Left cardiac atrium (tissue), 4 donors: ENCODE measurements at regions not wholly inside any gene's neighbourhood (a gene's known extent, or its start where the extent isn't known, plus 50 kb on each side); places are given as distances from the start of the nearest gene placed in this dataset.

ENCODE experiments used
- ATAC-seq, 2 donors: fragments of 200-7000 bp; cut with Tn5 transposase; one replicate each; pipeline ENCODE4 v1.9.1; 2020; ENCODE audit warnings: mild to moderate bottlenecking in 2 of 2, moderate library complexity in 2 of 2
- DNase-seq: peaks from one replicate; pipeline ENCODE4 v3.0.0-alpha.2; 2020
- intact Hi-C, 2 donors: fragments of 100-400 bp; cut with DNase I; formaldehyde crosslinking; loops; one replicate each; pipeline versions ENCODE4 v1.14.1 to v1.15.1; 2022 to 2023
- donor health status: DM: no; HTN: yes; CAD: no.
- donor health status: DM: no; HTN: yes; CAD: no; lungs with severe emphysema.
- donor health status: DM: yes; HTN: yes; CAD: no.
- donor health status: Dilated cardiomyopathy.

- no peak for DNase-seq
- intact Hi-C loops: loop anchor here (10.0 kb wide), 2 partner anchors 117 to 1027 kb away; partner anchors contain the start of gene GYPC (in 1 of the 2)
- no peak for ATAC-seq
These were observed 115.7 kb downstream of the GYPC start for GRCh38 chr2:126771501-126772195.

GRCh38 chr2:126774290-126774689 is 118.3 kb downstream of the GYPC start:
- ATAC-seq (no peak), DNase-seq (no peak)
- intact Hi-C loops: loop anchor here (10.0 kb wide), 2 partner anchors 119 to 1029 kb away; partner anchors contain the start of gene GYPC (in 1 of the 2)

- ATAC-seq (no peak), DNase-seq (no peak)
- intact Hi-C loops: loop anchor here (5.0 to 10.0 kb wide), 4 partner anchors 120 to 1030 kb away; partner anchors contain the start of gene GYPC (in 1 of the 2)
These were observed 118.8 kb downstream of the GYPC start for GRCh38 chr2:126774761-126775160.

DNA sequence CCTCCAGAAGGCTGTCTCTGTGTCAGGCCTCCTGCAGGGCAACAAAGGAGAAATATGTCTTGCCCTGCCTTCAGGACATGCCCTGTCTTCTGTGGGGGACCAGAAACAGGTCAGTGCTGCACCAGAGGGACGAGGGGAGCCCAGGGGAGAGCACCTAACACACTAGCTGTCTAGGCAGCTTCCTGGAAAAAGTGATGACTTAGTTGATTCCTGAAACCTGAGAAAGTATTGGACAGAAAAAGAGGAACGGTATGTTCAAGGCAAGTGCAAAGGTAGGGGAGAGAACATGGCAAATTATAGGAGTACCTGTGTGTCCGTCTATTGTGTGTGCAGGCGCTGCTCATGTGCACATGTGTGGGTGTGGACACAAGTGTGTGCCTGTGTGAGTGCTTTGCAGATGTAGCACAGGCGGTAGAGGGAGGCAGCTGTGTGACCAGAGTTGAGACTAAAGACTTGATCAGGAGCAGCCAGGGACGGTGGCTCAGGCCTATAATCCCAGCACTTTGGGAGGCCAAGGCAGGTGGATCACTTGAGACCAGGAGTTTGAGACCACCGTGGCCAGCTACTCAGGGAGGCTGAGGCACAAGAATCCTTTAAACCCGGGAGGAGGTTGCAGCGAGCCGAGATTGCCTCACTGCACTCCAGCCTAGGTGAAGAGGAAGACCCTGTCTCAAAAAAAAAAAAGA is 119.5 kb downstream of the GYPC start:
- DNase-seq (no peak), ATAC-seq (no peak)
- intact Hi-C loops: loop anchor here (5.0 to 10.0 kb wide), 4 partner anchors 121 to 1031 kb away; partner anchors contain the start of gene GYPC (in 1 of the 2)

- DNase-seq (no peak), ATAC-seq (peak; percentile 3 to 19)
- intact Hi-C loops: loop anchor here (2.0 to 10.0 kb wide), 5 partner anchors 121 to 1031 kb away; partner anchors contain the start of gene GYPC (in 1 of the 2)
These were observed 120.3 kb downstream of the GYPC start for GRCh38 chr2:126776255-126776654.

DNA sequence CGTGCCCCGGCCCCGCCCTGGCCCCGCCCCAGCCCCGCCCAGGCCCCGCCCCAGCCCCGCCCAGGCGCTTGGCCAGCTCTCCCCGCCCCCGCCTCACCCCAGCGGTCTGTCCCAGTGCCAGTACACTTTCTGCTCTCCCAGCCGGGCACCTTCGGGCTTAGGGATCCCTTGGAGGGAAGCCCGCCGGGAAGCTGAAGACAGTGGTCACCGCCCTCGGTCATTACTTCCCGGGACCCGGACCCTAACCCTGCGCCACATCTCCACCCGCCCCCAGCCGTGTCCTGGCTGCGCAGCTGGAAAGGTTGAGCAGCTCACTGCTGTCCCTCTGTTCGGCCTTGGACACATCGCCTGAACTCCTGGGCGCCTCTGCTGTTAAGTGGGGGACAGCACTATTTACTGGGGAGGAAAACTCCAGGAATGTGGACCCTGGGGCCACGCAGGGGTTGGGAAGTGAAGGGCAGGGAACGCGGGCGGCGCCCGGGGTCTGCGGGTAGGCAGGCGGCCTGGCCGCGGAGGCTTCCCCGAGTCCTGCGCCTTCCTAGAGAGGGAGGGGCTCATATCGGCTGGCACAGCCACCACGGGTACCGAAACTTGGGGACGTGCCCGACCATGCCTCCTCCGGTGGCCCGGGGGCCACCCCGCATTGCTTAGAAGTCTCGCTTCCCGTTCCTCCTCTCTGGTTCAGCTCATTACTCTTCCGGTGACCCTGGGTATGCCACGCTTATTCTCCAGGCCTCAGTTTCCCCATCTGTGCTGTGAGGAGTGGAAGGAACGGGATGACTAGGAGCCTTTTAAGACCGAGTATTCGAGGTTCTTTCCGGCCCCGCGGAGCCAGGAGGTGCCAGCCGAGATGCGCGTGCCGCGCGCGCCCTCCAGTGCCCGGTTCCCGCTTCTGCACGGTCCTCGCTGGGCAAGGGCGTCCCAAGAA is 121.0 kb downstream of the GYPC start:
- peak; percentile 85 for DNase-seq

DNA sequence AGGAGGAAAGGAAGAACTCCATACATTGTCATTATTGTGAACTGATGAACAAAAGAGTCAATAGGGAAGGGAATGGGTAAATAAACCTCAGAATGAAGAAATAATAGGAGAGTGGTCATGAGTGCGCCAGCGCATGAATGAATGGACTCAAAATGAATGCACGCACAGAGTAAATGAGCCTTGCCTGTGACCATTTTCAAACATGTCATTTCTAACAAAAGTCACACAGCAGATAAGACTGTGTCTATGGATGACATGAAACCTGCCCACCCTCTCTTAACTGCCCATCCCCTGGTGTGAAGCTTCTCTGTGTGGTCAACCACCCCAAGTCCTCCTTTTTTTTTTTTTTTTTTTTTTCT is 121.1 kb upstream of the TEX51 start:
- ATAC-seq (no peak), DNase-seq (no peak)
- intact Hi-C loops: loop anchor here (2.0 to 10.0 kb wide), 5 partner anchors 123 to 1033 kb away; partner anchors contain the start of gene GYPC (in 1 of the 2)

More for the DNA sequence above, 121.0 kb downstream of the GYPC start:
- intact Hi-C loops: loop anchor here (2.0 to 10.0 kb wide), 5 partner anchors 122 to 1032 kb away; partner anchors contain the start of gene GYPC (in 1 of the 2)
- ATAC-seq: peak; percentile 91 to 95

GRCh38 chr2:126778561-126779501 is 119.9 kb upstream of the TEX51 start:
- DNase-seq: no peak
- intact Hi-C loops: loop anchor here (5.0 to 10.0 kb wide), 4 partner anchors 124 to 1034 kb away; partner anchors contain the start of gene GYPC (in 1 of the 2)
- ATAC-seq: no peak

DNA sequence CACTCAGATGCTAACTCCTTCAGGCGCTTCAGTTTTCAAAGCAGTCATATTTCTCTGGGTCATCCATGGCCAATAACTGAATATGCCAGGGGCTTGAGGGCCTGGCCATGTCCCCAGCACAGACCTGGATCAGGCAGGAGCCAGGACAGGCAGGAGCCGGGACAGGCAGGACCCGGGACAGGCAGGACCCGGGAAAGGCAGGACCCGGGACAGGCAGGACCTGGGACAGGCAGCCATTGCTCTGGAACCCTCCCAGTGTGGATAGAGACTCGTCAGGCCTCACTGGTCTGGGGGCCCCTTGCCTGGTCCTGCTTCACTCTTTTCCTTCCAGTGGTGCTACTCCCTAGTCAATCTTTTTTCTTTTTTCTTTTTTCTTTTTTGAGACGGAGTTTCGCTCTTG is 117.5 kb upstream of the TEX51 start:
- intact Hi-C loops: no loop called here
- DNase-seq (no peak), ATAC-seq (no peak)

DNA sequence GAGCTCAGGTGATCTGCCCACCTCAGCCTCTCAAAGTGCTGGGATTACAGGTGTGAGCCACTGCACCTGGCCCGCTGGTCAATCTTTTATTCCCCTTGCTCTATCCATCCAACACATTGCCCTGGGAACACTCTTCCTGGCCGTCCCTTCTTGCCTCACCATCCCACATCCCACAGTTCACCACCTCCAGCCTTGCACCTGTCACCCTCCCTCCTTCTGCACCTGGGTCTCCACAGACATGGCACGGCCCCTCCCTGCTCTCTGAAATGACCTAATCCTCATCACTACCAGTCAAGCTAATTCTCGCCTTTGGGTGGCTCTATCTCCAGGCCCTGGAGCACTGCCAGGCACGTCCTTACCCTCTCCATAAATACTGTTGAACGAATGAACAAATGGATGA is 116.9 kb upstream of the TEX51 start:
- DNase-seq (no peak), ATAC-seq (no peak)
- intact Hi-C loops: no loop called here

GRCh38 chr2:126782648-126783047 is 116.0 kb upstream of the TEX51 start:
- ATAC-seq (no peak), DNase-seq (no peak)
- intact Hi-C loops: no loop called here

GRCh38 chr2:126783341-126783740 is 115.3 kb upstream of the TEX51 start:
- intact Hi-C loops: no loop called here
- ATAC-seq (no peak), DNase-seq (no peak)

GRCh38 chr2:126784045-126784444 is 114.6 kb upstream of the TEX51 start:
- ATAC-seq (no peak), DNase-seq (no peak)
- intact Hi-C loops: no loop called here

DNA sequence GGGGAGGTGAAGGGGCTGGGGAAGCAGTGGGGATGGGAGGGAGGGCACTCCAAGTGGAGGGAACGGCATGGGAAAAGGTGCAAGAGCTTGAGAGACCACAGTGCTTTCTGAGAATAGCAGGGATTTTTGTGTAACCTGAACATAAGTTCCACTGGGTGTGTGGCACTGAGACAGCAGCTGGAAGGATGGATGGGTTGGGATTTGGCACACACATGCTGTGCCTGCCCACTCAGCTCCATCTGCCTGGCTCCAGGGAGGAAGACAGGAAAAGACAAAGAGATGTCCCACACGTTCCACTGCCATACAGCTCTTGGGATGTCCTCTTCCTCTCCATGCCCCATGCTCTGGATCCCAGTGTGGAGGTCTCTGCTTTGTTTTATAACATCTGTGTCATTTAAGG is 114.1 kb upstream of the TEX51 start:
- DNase-seq (no peak), ATAC-seq (no peak)
- intact Hi-C loops: no loop called here

- intact Hi-C loops: no loop called here
- no peak for ATAC-seq
- no peak for DNase-seq
These were observed 113.5 kb upstream of the TEX51 start for GRCh38 chr2:126785236-126785635.

DNA sequence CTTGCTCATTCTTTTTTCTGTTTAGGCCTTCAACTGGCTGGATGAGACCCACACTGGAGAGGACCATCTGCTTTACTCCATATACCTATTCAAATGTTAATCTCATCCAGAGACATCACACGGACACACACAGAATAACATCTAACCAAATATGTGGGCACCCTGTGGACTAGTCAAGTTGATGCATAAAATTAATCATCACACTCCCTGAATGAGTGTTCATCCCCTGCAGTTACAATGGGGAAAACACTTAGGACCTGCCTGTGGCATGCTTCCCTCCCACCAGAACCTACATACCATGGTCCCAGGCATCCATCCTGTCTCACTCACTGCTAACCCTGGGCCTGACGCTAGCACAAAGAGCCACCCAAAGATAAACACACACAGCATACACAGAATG is 112.8 kb upstream of the TEX51 start:
- ATAC-seq (no peak), DNase-seq (no peak)
- intact Hi-C loops: no loop called here

GRCh38 chr2:126786765-126787164 is 111.9 kb upstream of the TEX51 start:
- DNase-seq (no peak), ATAC-seq (no peak)
- intact Hi-C loops: no loop called here

DNA sequence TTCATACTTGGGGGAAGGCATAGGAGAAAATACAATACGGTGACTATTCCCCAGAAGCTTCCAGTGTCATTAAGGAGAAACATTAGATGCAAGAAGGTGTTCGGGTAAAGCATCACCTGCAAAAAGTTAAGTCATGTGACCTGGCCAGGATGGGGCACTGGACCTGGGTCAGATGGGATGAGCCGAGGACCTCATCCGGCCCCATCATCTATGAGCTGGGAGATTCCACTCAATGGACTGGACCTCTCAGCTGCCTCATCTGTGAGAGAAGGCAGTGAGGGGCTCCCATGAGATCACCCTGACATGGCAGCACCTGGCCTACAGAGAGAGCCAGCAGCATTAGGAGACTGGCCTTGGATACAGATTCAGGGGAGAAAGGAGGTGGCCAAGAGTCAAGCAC is 111.4 kb upstream of the TEX51 start:
- intact Hi-C loops: no loop called here
- DNase-seq (no peak), ATAC-seq (no peak)
